Nephron (organoid): ENCODE measurements at regions not wholly inside any gene's neighbourhood (a gene's known extent, or its start where the extent isn't known, plus 50 kb on each side); places are given as distances from the start of the nearest gene placed in this dataset.

Experiments used
- H3K27ac Mint-ChIP-seq, 3 experiments: 2 replicates each; pipeline ENCODE4 v1.8.0; 2020; ENCODE audit warnings: mixed read lengths in 3 of 3, mild to moderate bottlenecking in 2 of 3, moderate library complexity in 1 of 3
- H3K27me3 Mint-ChIP-seq: 2 replicates; pipeline ENCODE4 v1.8.0; 2021; ENCODE audit warnings: low read depth, mild to moderate bottlenecking, moderate library complexity, mixed read lengths
- H3K36me3 Mint-ChIP-seq: 2 replicates; pipeline ENCODE4 v1.8.0; 2020; ENCODE audit warnings: low read depth, mixed read lengths
- H3K4me1 Mint-ChIP-seq: 2 replicates; pipeline ENCODE4 v1.8.0; 2020; ENCODE audit warnings: mixed read lengths
- H3K4me3 Mint-ChIP-seq, 3 experiments: 2 replicates each; pipeline ENCODE4 v1.8.0; 2020; ENCODE audit warnings: mild to moderate bottlenecking in 3 of 3, mixed read lengths in 3 of 3, moderate library complexity in 2 of 3
- H3K9me3 Mint-ChIP-seq: 2 replicates; pipeline ENCODE4 v1.8.0; 2020; ENCODE audit warnings: mixed read lengths
- CTCF ChIP-seq, 3 experiments: fragments of 200-600 bp; sonication (generic); IDR thresholded peaks; one replicate each; pipeline ENCODE4 v1.5.0; 2021; ENCODE audit warnings: antibody characterized with exemption in 3 of 3; ENCODE audit not compliant: unreplicated experiment in 3 of 3

GRCh38 chr5:2018390-2018724 lies 135.6 kb upstream of the IRX4 start:
- no peaks in the 10 kb centered on the region for H3K4me1 Mint-ChIP-seq
- H3K4me3 Mint-ChIP-seq, result no peak overlapping the region
- H3K36me3 Mint-ChIP-seq, result no peaks in the 10 kb centered on the region
- peaks cover 36% of the 10 kb centered on the region for H3K27me3 Mint-ChIP-seq
- TF ChIP-seq CTCF (IDR thresholded peaks at IDR 0.05; ENCODE audit: unreplicated experiment in 3 of 3), result no peak
- peaks cover 4% of the 10 kb centered on the region for H3K9me3 Mint-ChIP-seq
- no peak overlapping the region for H3K27ac Mint-ChIP-seq

GRCh38 chr5:2017540-2018389 lies 135.0 kb upstream of the IRX4 start:
- Mint-ChIP-seq H3K36me3 (no peaks in the 10 kb centered on the region), H3K4me1 (no peaks in the 10 kb centered on the region), H3K9me3 (peaks cover 4% of the 10 kb centered on the region), H3K27ac (no peak overlapping the region), H3K27me3 (peaks cover 32% of the 10 kb centered on the region), H3K4me3 (no peak overlapping the region)
- peak in 1 of 3 experiments; percentile 24 for TF ChIP-seq CTCF (IDR thresholded peaks at IDR 0.05; ENCODE audit: unreplicated experiment in 3 of 3)

GRCh38 chr5:2015961-2016360 lies 133.2 kb upstream of the IRX4 start:
- H3K4me3 Mint-ChIP-seq, result no peak overlapping the region
- TF ChIP-seq CTCF (IDR thresholded peaks at IDR 0.05; ENCODE audit: unreplicated experiment in 3 of 3), result no peak
- H3K27me3 Mint-ChIP-seq, result peaks cover 41% of the 10 kb centered on the region
- peaks cover 4% of the 10 kb centered on the region for H3K9me3 Mint-ChIP-seq
- H3K36me3 Mint-ChIP-seq, result no peaks in the 10 kb centered on the region
- no peaks in the 10 kb centered on the region for H3K4me1 Mint-ChIP-seq
- no peak overlapping the region for H3K27ac Mint-ChIP-seq

- H3K9me3 Mint-ChIP-seq, result peaks cover 3% of the 10 kb centered on the region
- no peak overlapping the region for H3K4me3 Mint-ChIP-seq
- H3K27me3 Mint-ChIP-seq, result peaks cover 42% of the 10 kb centered on the region
- TF ChIP-seq CTCF (IDR thresholded peaks at IDR 0.05; ENCODE audit: unreplicated experiment in 3 of 3), result peak in 1 of 3 experiments; percentile 29
- H3K36me3 Mint-ChIP-seq, result no peaks in the 10 kb centered on the region
- H3K4me1 Mint-ChIP-seq, result no peaks in the 10 kb centered on the region
- no peak overlapping the region for H3K27ac Mint-ChIP-seq
These were observed 132.6 kb upstream of the IRX4 start for GRCh38 chr5:2015124-2015848.

- no peaks in the 10 kb centered on the region for H3K9me3 Mint-ChIP-seq
- H3K4me1 Mint-ChIP-seq, result peaks cover 5% of the 10 kb centered on the region
- no peak overlapping the region for H3K4me3 Mint-ChIP-seq
- no peak overlapping the region for H3K27ac Mint-ChIP-seq
- H3K36me3 Mint-ChIP-seq, result no peaks in the 10 kb centered on the region
- H3K27me3 Mint-ChIP-seq, result peaks cover 36% of the 10 kb centered on the region
- TF ChIP-seq CTCF (IDR thresholded peaks at IDR 0.05; ENCODE audit: unreplicated experiment in 3 of 3), result no peak
These were observed 131.4 kb upstream of the IRX4 start for GRCh38 chr5:2014058-2014610.
